Right ventricle myocardium superior (tissue), 1 donor: ENCODE measurements at regions not wholly inside any gene's neighbourhood (a gene's known extent, or its start where the extent isn't known, plus 50 kb on each side); places are given as distances from the start of the nearest gene placed in this dataset.

Source experiments
- ATAC-seq: fragments of 200-7000 bp; cut with Tn5 transposase; one replicate; pipeline ENCODE4 v1.9.1; 2020; ENCODE audit warnings: mild to moderate bottlenecking; ENCODE audit not compliant: poor library complexity
- DNase-seq: peaks from one replicate; pipeline ENCODE4 v3.0.0-alpha.2; 2020
- intact Hi-C: fragments of 100-400 bp; cut with DNase I; formaldehyde crosslinking; loops from one replicate; pipeline ENCODE4 v1.11.2; 2022
- donor health status: DM: no; HTN: yes; CAD: no; lungs with severe emphysema.

GRCh38 chr5:8033261-8033660 is 164.3 kb downstream of the MTRR start:
- no peak for DNase-seq
- ATAC-seq = no peak
- intact Hi-C loops = no loop called here

GRCh38 chr5:8034852-8035251 is 165.9 kb downstream of the MTRR start:
- no peak for ATAC-seq
- DNase-seq = no peak
- intact Hi-C loops = no loop called here

- intact Hi-C loops = no loop called here
- ATAC-seq (no peak), DNase-seq (no peak)
These were observed 180.0 kb downstream of the MTRR start for GRCh38 chr5:8048920-8049319.

- intact Hi-C loops = no loop called here
These were observed 181.7 kb downstream of the MTRR start for GRCh38 chr5:8050616-8051175.

GRCh38 chr5:8053270-8053669 is 184.3 kb downstream of the MTRR start:
- no peak for DNase-seq
- no peak for ATAC-seq
- intact Hi-C loops = no loop called here

More at GRCh38 chr5:8050616-8051175, 181.7 kb downstream of the MTRR start:
- ATAC-seq (no peak), DNase-seq (no peak)

GRCh38 chr5:8057769-8058168 is 188.8 kb downstream of the MTRR start:
- intact Hi-C loops = no loop called here
- ATAC-seq = no peak
- DNase-seq = no peak

- intact Hi-C loops = no loop called here
- no peak for DNase-seq
- ATAC-seq = no peak
These were observed 189.8 kb downstream of the MTRR start for GRCh38 chr5:8058616-8059190.

- ATAC-seq = peak; percentile 45
- DNase-seq = no peak
- intact Hi-C loops = no loop called here
These were observed 190.4 kb downstream of the MTRR start for GRCh38 chr5:8059337-8059736.

- ATAC-seq (no peak), DNase-seq (no peak)
- intact Hi-C loops = no loop called here
These were observed 191.4 kb downstream of the MTRR start for GRCh38 chr5:8060235-8060952.

GRCh38 chr5:8060953-8061429 is 192.0 kb downstream of the MTRR start:
- no peak for DNase-seq
- ATAC-seq = peak; percentile 18
- intact Hi-C loops = no loop called here

- no peak for DNase-seq
- intact Hi-C loops = no loop called here
These were observed 193.6 kb downstream of the MTRR start for GRCh38 chr5:8062521-8062920.

GRCh38 chr5:8068078-8068477 is 199.1 kb downstream of the MTRR start:
- ATAC-seq (no peak), DNase-seq (no peak)
- intact Hi-C loops = no loop called here

More at GRCh38 chr5:8062521-8062920, 193.6 kb downstream of the MTRR start:
- ATAC-seq = no peak

GRCh38 chr5:8070138-8070537 is 201.2 kb downstream of the MTRR start:
- ATAC-seq (no peak), DNase-seq (no peak)
- intact Hi-C loops = no loop called here

GRCh38 chr5:8079056-8079455 is 210.1 kb downstream of the MTRR start:
- DNase-seq (no peak), ATAC-seq (no peak)
- intact Hi-C loops = no loop called here

- DNase-seq (no peak), ATAC-seq (no peak)
- intact Hi-C loops = no loop called here
These were observed 212.2 kb downstream of the MTRR start for GRCh38 chr5:8081179-8081578.

- DNase-seq (no peak), ATAC-seq (no peak)
- intact Hi-C loops = no loop called here
These were observed 224.7 kb downstream of the MTRR start for GRCh38 chr5:8093669-8094068.

GRCh38 chr5:8094304-8094703 is 225.4 kb downstream of the MTRR start:
- no peak for DNase-seq
- intact Hi-C loops = no loop called here
- no peak for ATAC-seq

GRCh38 chr5:8097146-8097545 is 228.2 kb downstream of the MTRR start:
- no peak for DNase-seq
- no peak for ATAC-seq
- intact Hi-C loops = no loop called here

GRCh38 chr5:8098081-8098480 is 229.1 kb downstream of the MTRR start:
- DNase-seq (no peak), ATAC-seq (peak; percentile 70)
- intact Hi-C loops = no loop called here

GRCh38 chr5:8102714-8103113 is 233.8 kb downstream of the MTRR start:
- DNase-seq (no peak), ATAC-seq (no peak)
- intact Hi-C loops = no loop called here
